HepG2 (cell line): ENCODE measurements at regions not wholly inside any gene's neighbourhood (a gene's known extent, or its start where the extent isn't known, plus 50 kb on each side); places are given as distances from the start of the nearest gene placed in this dataset.
A peak's percentile ranks its signal among the peaks of the same experiment; 100 is the strongest.

Source experiments
- ARNT ChIP-seq: fragments of 450-650 bp; IDR thresholded peaks from 2 replicates; pipeline ENCODE4 v1.6.1; 2017
- CBX1 ChIP-seq: IDR thresholded peaks from one replicate; pipeline ENCODE4 v1.6.1; 2016; ENCODE audit warnings: antibody characterized with exemption, low read depth
- FOXJ3 ChIP-seq: sonication (generic); formaldehyde crosslinking; IDR thresholded peaks from 2 replicates; pipeline ENCODE4 v1.4.0; 2020; ENCODE audit warnings: missing genetic modification reagents, mild to moderate bottlenecking, borderline replicate concordance
- GPN1 ChIP-seq: sonication (generic); formaldehyde crosslinking; IDR thresholded peaks from 2 replicates; pipeline ENCODE4 v1.5.1; 2020; ENCODE audit warnings: missing genetic modification reagents, borderline replicate concordance
- KDM5A ChIP-seq: fragments of 200-600 bp; sonication (generic); IDR thresholded peaks from 2 replicates; pipeline ENCODE4 v1.7.0; 2018; ENCODE audit warnings: antibody characterized with exemption, mild to moderate bottlenecking, low read length, borderline replicate concordance
- MYPOP ChIP-seq: sonication (generic); formaldehyde crosslinking; IDR thresholded peaks from 2 replicates; pipeline ENCODE4 v1.8.1; 2023; ENCODE audit warnings: mild to moderate bottlenecking, moderate library complexity, missing genetic modification reagents
- POGZ ChIP-seq: sonication (generic); formaldehyde crosslinking; IDR thresholded peaks from 2 replicates; pipeline ENCODE4 v1.4.0; 2020; ENCODE audit warnings: mild to moderate bottlenecking, missing genetic modification reagents
- SIX1 ChIP-seq: sonication (generic); formaldehyde crosslinking; IDR thresholded peaks from 2 replicates; pipeline ENCODE4 v1.4.0; 2020; ENCODE audit warnings: missing genetic modification reagents, borderline replicate concordance
- TCF12 ChIP-seq, 2 experiments: fragments of 450-650 bp in 1 of 2; sonication (generic) in 1 of 2; formaldehyde crosslinking in 1 of 2; IDR thresholded peaks; 2 replicates each; pipeline versions ENCODE4 v1.6.1 to v1.8.0; 2017 to 2022; ENCODE audit warnings: antibody characterized with exemption in 1 of 2, mild to moderate bottlenecking in 1 of 2, missing genetic modification reagents in 1 of 2, moderate library complexity in 1 of 2
- TEAD3 ChIP-seq: optimal IDR thresholded peaks from 2 replicates; pipeline ENCODE3; 2016; ENCODE audit warnings: borderline replicate concordance
- TGIF2 ChIP-seq: IDR thresholded peaks from 2 replicates; pipeline ENCODE4 v1.6.1; 2016; ENCODE audit warnings: control low read depth, missing compliant biosample characterization
- ZNF224 ChIP-seq: sonication (generic); formaldehyde crosslinking; IDR thresholded peaks from 2 replicates; pipeline ENCODE4 v1.5.0; 2020; ENCODE audit warnings: mild to moderate bottlenecking, missing genetic modification reagents
- ZNF282 ChIP-seq: fragments of 450-650 bp; IDR thresholded peaks from 2 replicates; pipeline ENCODE4 v1.6.1; 2018; ENCODE audit not compliant: partially characterized antibody
- ZNF383 ChIP-seq: sonication (generic); formaldehyde crosslinking; IDR thresholded peaks from 2 replicates; pipeline ENCODE4 v1.4.0; 2020; ENCODE audit warnings: missing genetic modification reagents, mild to moderate bottlenecking, borderline replicate concordance
- ZNF747 ChIP-seq: sonication (generic); formaldehyde crosslinking; IDR thresholded peaks from 2 replicates; pipeline ENCODE4 v1.8.1; 2023; ENCODE audit warnings: missing genetic modification reagents, mild to moderate bottlenecking, borderline replicate concordance
- ZNF761 ChIP-seq: sonication (generic); formaldehyde crosslinking; conservative IDR thresholded peaks from 2 replicates; pipeline ENCODE4 v1.4.0; 2020; ENCODE audit warnings: mild to moderate bottlenecking, missing genetic modification reagents
- TF ChIP-seq, protein P1 (sequence below): sonication (generic); formaldehyde crosslinking; IDR thresholded peaks from 2 replicates; pipeline ENCODE4 v1.4.0; 2020; ENCODE audit warnings: mild to moderate bottlenecking, missing genetic modification reagents
- TF ChIP-seq, protein P2 (sequence below): sonication (generic); formaldehyde crosslinking; IDR thresholded peaks from 2 replicates; pipeline ENCODE4 v1.4.0; 2020; ENCODE audit warnings: missing genetic modification reagents, borderline replicate concordance
- TF ChIP-seq, protein P3 (sequence below), 2 experiments: fragments of 450-650 bp in 1 of 2; sonication (generic) in 1 of 2; formaldehyde crosslinking; IDR thresholded peaks; 2 replicates each; pipeline versions ENCODE4 v1.5.0 to v1.8.0; 2020 to 2022; ENCODE audit warnings: mild to moderate bottlenecking in 1 of 2, missing genetic modification reagents in 1 of 2
- TF ChIP-seq, protein P4 (sequence below): sonication (generic); formaldehyde crosslinking; IDR thresholded peaks from 2 replicates; pipeline ENCODE4 v1.5.0; 2020; ENCODE audit warnings: missing genetic modification reagents, mild to moderate bottlenecking, borderline replicate concordance
- TF ChIP-seq, protein P5 (sequence below): sonication (generic); formaldehyde crosslinking; IDR thresholded peaks from 2 replicates; pipeline ENCODE4 v1.5.1; 2020; ENCODE audit warnings: missing genetic modification reagents, mild to moderate bottlenecking, borderline replicate concordance

DNA sequence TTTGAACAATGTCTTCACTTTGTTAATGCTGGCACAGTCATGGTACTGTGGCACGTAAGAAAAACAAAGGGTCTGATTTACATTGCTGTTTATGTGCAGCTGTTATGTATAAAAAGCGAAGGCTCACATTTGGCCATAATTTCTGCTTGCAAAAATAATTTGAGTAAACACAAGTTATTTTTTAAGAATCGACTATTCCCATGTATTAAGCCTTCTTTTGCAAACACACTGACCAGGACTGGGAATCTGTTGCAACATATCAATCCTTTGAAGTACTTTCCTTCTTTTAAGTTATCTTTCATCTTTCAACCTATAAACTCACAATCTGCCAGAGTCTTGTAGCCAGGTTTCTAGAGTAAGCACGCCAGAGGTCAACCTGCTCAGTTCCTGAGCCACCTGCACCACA is 145.4 kb upstream of the BMP4 start (continued):
- TF ChIP-seq ZNF761 (CRISPR knock-in tag): no peak
- TF ChIP-seq, protein P1, sequence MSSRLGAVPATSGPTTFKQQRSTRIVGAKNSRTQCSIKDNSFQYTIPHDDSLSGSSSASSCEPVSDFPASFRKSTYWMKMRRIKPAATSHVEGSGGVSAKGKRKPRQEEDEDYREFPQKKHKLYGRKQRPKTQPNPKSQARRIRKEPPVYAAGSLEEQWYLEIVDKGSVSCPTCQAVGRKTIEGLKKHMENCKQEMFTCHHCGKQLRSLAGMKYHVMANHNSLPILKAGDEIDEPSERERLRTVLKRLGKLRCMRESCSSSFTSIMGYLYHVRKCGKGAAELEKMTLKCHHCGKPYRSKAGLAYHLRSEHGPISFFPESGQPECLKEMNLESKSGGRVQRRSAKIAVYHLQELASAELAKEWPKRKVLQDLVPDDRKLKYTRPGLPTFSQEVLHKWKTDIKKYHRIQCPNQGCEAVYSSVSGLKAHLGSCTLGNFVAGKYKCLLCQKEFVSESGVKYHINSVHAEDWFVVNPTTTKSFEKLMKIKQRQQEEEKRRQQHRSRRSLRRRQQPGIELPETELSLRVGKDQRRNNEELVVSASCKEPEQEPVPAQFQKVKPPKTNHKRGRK (CRISPR knock-in tag): no peak
- no peak for TF ChIP-seq TCF12 (IDR thresholded peaks at IDR 0.05)
- TF ChIP-seq TCF12 (CRISPR knock-in tag; IDR thresholded peaks at IDR 0.05): peak; percentile 80; the same call in 1 of the 2 replicates
- TF ChIP-seq, protein P2, sequence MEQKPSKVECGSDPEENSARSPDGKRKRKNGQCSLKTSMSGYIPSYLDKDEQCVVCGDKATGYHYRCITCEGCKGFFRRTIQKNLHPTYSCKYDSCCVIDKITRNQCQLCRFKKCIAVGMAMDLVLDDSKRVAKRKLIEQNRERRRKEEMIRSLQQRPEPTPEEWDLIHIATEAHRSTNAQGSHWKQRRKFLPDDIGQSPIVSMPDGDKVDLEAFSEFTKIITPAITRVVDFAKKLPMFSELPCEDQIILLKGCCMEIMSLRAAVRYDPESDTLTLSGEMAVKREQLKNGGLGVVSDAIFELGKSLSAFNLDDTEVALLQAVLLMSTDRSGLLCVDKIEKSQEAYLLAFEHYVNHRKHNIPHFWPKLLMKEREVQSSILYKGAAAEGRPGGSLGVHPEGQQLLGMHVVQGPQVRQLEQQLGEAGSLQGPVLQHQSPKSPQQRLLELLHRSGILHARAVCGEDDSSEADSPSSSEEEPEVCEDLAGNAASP: peak; percentile 67
- peak; percentile 74 for TF ChIP-seq POGZ (CRISPR knock-in tag)
- TF ChIP-seq ZNF224 (CRISPR knock-in tag): no peak
- no peak for TF ChIP-seq ZNF282
- TF ChIP-seq TGIF2: peak; percentile 36; the same call in 1 of the 2 replicates
- TF ChIP-seq FOXJ3 (CRISPR knock-in tag): peak; percentile 94; the same call in 1 of the 2 replicates
- TF ChIP-seq KDM5A: no peak
- TF ChIP-seq, protein P3, sequence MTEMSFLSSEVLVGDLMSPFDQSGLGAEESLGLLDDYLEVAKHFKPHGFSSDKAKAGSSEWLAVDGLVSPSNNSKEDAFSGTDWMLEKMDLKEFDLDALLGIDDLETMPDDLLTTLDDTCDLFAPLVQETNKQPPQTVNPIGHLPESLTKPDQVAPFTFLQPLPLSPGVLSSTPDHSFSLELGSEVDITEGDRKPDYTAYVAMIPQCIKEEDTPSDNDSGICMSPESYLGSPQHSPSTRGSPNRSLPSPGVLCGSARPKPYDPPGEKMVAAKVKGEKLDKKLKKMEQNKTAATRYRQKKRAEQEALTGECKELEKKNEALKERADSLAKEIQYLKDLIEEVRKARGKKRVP (CRISPR knock-in tag; IDR thresholded peaks at IDR 0.05): peak in 1 of 2 experiments; percentile 75; a peak in 2 of 4 replicates
- no peak for TF ChIP-seq ZNF383 (CRISPR knock-in tag)
- TF ChIP-seq, protein P4, sequence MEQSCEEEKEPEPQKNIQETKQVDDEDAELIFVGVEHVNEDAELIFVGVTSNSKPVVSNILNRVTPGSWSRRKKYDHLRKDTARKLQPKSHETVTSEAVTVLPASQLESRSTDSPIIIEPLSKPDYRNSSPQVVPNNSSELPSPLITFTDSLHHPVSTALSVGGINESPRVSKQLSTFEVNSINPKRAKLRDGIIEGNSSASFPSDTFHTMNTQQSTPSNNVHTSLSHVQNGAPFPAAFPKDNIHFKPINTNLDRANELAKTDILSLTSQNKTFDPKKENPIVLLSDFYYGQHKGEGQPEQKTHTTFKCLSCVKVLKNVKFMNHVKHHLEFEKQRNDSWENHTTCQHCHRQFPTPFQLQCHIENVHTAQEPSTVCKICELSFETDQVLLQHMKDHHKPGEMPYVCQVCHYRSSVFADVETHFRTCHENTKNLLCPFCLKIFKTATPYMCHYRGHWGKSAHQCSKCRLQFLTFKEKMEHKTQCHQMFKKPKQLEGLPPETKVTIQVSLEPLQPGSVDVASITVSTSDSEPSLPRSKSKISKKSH (CRISPR knock-in tag): no peak
- TF ChIP-seq ZNF747 (CRISPR knock-in tag): no peak
- no peak for TF ChIP-seq CBX1
- peak; percentile 75; the same call in 1 of the 2 replicates for TF ChIP-seq SIX1 (CRISPR knock-in tag)
- TF ChIP-seq MYPOP (CRISPR knock-in tag): no peak; the same call in 1 of the 2 replicates
- peak; percentile 25 for TF ChIP-seq TEAD3 (CRISPR knock-in tag)
- TF ChIP-seq GPN1: no peak
- no peak for TF ChIP-seq ARNT
- TF ChIP-seq, protein P5, sequence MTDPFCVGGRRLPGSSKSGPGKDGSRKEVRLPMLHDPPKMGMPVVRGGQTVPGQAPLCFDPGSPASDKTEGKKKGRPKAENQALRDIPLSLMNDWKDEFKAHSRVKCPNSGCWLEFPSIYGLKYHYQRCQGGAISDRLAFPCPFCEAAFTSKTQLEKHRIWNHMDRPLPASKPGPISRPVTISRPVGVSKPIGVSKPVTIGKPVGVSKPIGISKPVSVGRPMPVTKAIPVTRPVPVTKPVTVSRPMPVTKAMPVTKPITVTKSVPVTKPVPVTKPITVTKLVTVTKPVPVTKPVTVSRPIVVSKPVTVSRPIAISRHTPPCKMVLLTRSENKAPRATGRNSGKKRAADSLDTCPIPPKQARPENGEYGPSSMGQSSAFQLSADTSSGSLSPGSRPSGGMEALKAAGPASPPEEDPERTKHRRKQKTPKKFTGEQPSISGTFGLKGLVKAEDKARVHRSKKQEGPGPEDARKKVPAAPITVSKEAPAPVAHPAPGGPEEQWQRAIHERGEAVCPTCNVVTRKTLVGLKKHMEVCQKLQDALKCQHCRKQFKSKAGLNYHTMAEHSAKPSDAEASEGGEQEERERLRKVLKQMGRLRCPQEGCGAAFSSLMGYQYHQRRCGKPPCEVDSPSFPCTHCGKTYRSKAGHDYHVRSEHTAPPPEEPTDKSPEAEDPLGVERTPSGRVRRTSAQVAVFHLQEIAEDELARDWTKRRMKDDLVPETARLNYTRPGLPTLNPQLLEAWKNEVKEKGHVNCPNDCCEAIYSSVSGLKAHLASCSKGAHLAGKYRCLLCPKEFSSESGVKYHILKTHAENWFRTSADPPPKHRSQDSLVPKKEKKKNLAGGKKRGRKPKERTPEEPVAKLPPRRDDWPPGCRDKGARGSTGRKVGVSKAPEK (CRISPR knock-in tag): no peak
